Thymus (tissue), 11 donors: ENCODE measurements at regions not wholly inside any gene's neighbourhood (a gene's known extent, or its start where the extent isn't known, plus 50 kb on each side); places are given as distances from the start of the nearest gene placed in this dataset.
"Not testable (repeated sequence)": the region's sequence is repeated elsewhere in the genome, so short reads cannot be mapped to it uniquely, and the experiment has no call there.

Experiments
- DNase-seq, 9 donors: peaks; one replicate each; pipeline ENCODE4 v3.0.0-alpha.2; 2013; ENCODE audit warnings: low spot score in 9 of 9, low read depth in 6 of 9, missing footprints in 1 of 9
- H3K27ac ChIP-seq, 2 donors: one replicate each; pipeline ENCODE4 v1.5.1; 2013; ENCODE audit warnings: control low read depth in 1 of 2, low read depth in 1 of 2, low read length in 1 of 2, mild to moderate bottlenecking in 1 of 2, moderate library complexity in 1 of 2
- H3K27me3 ChIP-seq, 2 donors: one replicate each; pipeline ENCODE4 v1.5.1; 2013; ENCODE audit warnings: low read length in 1 of 2; ENCODE audit not compliant: control insufficient read depth in 2 of 2, insufficient read depth in 1 of 2
- H3K36me3 ChIP-seq, 2 donors: one replicate each; pipeline ENCODE4 v1.5.1; 2013; ENCODE audit warnings: low read length in 1 of 2, mild to moderate bottlenecking in 1 of 2, moderate library complexity in 1 of 2; ENCODE audit not compliant: control insufficient read depth in 2 of 2, insufficient read depth in 2 of 2
- H3K4me1 ChIP-seq, 2 donors: one replicate each; pipeline ENCODE4 v1.5.1; 2013; ENCODE audit warnings: low read length in 2 of 2; ENCODE audit not compliant: control insufficient read depth in 2 of 2, insufficient read depth in 2 of 2
- H3K4me3 ChIP-seq, 2 donors: one replicate each; pipeline ENCODE4 v1.5.1; 2013; ENCODE audit warnings: low read length in 2 of 2, control low read depth in 1 of 2, mild to moderate bottlenecking in 1 of 2
- H3K9me3 ChIP-seq, 2 donors: one replicate each; pipeline ENCODE4 v1.5.1; 2013; ENCODE audit warnings: low read length in 1 of 2, mild to moderate bottlenecking in 1 of 2; ENCODE audit not compliant: control insufficient read depth in 2 of 2, insufficient read depth in 1 of 2
- WGBS: extraction: QIAGEN DNeasy Blood & Tissue Kit; methylation state at CpG from one replicate; pipeline ENCODE4 v1.1.7; 2013; 5-methylcytosine and 5-hydroxymethylcytosine counted together
- donor health status: healthy.

GRCh38 chr2:176790468-176790867 lies 422.1 kb upstream of the HNRNPA3 start:
- H3K4me1 ChIP-seq, result no peaks in the 10 kb centered on the region
- WGBS, result 95% methylated on average over 3 of the region's 3 CpGs

DNA sequence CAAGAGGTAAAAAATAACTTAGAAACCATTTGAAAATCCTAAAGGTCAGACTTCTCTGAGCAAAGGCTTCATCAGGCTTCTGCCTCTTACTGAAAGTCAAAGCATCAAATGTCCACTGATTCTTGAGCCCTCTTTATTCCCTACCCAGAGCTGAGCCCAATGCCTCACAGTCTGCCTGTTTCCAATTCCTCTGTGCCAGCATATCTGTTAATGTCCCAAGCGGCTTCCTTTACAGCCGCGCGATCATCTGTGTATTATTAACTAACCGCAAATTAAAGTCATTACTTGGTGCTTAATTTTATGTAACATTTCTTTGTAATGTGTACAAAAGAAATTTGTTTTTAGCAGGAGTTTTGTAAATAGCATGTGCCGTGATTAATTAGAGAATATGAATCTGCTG lies 418.8 kb upstream of the HNRNPA3 start:
- H3K27me3 ChIP-seq, result no peaks in the 10 kb centered on the region
- no peaks in the 10 kb centered on the region for H3K4me1 ChIP-seq
- H3K4me3 ChIP-seq, result no peak overlapping the region
- no peak overlapping the region for H3K27ac ChIP-seq
- WGBS, result 81% methylated on average over 6 of the region's 6 CpGs
- no peaks in the 10 kb centered on the region for H3K9me3 ChIP-seq
- no peak for DNase-seq
- H3K36me3 ChIP-seq, result no peaks in the 10 kb centered on the region

More at GRCh38 chr2:176790468-176790867, 422.1 kb upstream of the HNRNPA3 start:
- no peaks in the 10 kb centered on the region for H3K36me3 ChIP-seq
- H3K4me3 ChIP-seq, result no peak overlapping the region
- no peak for DNase-seq
- no peaks in the 10 kb centered on the region for H3K9me3 ChIP-seq
- no peaks in the 10 kb centered on the region for H3K27me3 ChIP-seq
- H3K27ac ChIP-seq, result no peak overlapping the region

GRCh38 chr2:176794392-176794791 lies 418.2 kb upstream of the HNRNPA3 start:
- Histone ChIP-seq H3K9me3 (no peaks in the 10 kb centered on the region), H3K4me3 (no peak overlapping the region), H3K27me3 (no peaks in the 10 kb centered on the region), H3K27ac (no peak overlapping the region), H3K36me3 (no peaks in the 10 kb centered on the region), H3K4me1 (no peaks in the 10 kb centered on the region)
- DNase-seq, result no peak
- WGBS, result 94% methylated on average over 1 of the region's 1 CpG

DNA sequence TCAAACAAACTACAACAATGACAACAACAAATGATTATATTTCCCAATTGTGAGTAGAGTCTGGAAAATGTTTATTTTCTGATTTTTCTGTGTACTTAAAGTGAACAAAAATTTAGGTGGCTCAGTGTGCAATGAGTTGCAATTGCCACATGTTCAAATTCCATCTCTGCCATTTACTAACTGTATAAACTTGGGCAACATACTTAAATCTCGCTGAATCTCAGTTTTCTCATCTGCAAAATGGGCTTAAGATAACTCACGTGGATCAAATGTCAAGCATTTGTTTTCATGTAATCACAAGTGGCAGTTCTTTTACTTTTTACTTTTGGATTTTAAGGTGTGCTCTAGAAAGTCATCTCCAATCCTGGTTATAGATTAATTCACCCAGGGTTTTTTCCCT lies 416.8 kb upstream of the HNRNPA3 start:
- H3K27me3 ChIP-seq, result no peaks in the 10 kb centered on the region
- no peak for DNase-seq
- H3K9me3 ChIP-seq, result no peaks in the 10 kb centered on the region
- no peaks in the 10 kb centered on the region for H3K36me3 ChIP-seq
- 93% methylated on average over 2 of the region's 2 CpGs for WGBS
- no peaks in the 10 kb centered on the region for H3K4me1 ChIP-seq
- no peak overlapping the region for H3K27ac ChIP-seq
- no peak overlapping the region for H3K4me3 ChIP-seq

- not testable (repeated sequence) for H3K36me3 ChIP-seq, H3K27me3 ChIP-seq, H3K27ac ChIP-seq, H3K4me3 ChIP-seq, DNase-seq, H3K4me1 ChIP-seq, H3K9me3 ChIP-seq
- 97% methylated on average over 12 of the region's 13 CpGs for WGBS
Measured at GRCh38 chr2:176796677-176797076, 415.9 kb upstream of the HNRNPA3 start.

DNA sequence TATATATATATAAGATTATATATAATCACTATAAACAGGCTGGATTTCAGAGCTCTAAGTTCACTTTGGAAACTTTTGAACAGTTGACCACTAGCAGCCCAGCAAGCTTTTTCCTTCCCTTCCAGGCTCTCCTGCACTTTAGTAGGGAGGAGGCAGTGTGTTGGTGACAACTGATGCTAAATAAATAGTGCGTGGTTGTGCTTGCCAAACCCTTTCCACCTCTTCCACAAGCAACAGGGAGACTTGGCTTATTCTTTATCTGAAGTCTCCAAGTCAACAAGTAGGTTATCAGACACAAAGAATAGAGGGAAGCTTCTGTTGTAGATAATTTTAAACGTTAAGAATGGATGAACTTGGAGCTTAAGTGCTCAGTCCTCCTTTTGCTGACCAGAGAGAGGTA lies 408.2 kb upstream of the HNRNPA3 start:
- H3K27ac ChIP-seq, result no peak overlapping the region
- H3K9me3 ChIP-seq, result no peaks in the 10 kb centered on the region
- no peaks in the 10 kb centered on the region for H3K27me3 ChIP-seq
- 75% methylated on average over 2 of the region's 2 CpGs for WGBS
- H3K4me1 ChIP-seq, result no peaks in the 10 kb centered on the region
- no peaks in the 10 kb centered on the region for H3K36me3 ChIP-seq
- DNase-seq, result no peak
- no peak overlapping the region for H3K4me3 ChIP-seq

- Histone ChIP-seq H3K27me3 (no peaks in the 10 kb centered on the region), H3K4me1 (no peaks in the 10 kb centered on the region), H3K27ac (no peak overlapping the region), H3K4me3 (no peak overlapping the region), H3K36me3 (no peaks in the 10 kb centered on the region), H3K9me3 (no peaks in the 10 kb centered on the region)
- no peak for DNase-seq
Measured at GRCh38 chr2:176805345-176805744, 407.2 kb upstream of the HNRNPA3 start.

GRCh38 chr2:176812246-176812775 lies 400.3 kb upstream of the HNRNPA3 start:
- Histone ChIP-seq H3K27me3 (no peaks in the 10 kb centered on the region), H3K36me3 (no peaks in the 10 kb centered on the region), H3K4me3 (no peak overlapping the region), H3K4me1 (no peaks in the 10 kb centered on the region), H3K27ac (no peak overlapping the region), H3K9me3 (no peaks in the 10 kb centered on the region)
- DNase-seq, result no peak
- 76% methylated on average over 5 of the region's 5 CpGs for WGBS

DNA sequence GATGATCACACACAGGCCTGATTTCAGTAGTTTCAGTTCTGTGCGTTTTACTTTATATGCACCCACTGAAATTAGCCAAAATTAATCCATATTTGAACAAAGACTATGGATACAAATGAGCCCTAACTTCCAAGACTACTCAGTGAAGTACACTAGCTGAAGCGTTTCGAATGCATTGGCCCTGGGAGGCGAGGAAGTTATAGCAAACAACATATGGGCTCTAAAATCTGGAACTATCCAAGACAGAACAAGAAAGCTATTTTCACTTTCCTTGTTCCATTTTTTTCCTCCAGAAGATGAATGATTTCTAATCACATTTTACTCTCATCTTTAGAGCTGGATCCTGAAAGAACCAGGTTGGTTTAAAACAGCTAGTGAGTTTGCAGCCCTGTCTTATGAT lies 399.4 kb upstream of the HNRNPA3 start:
- Histone ChIP-seq H3K36me3 (no peaks in the 10 kb centered on the region), H3K4me1 (no peaks in the 10 kb centered on the region), H3K27ac (no peak overlapping the region), H3K9me3 (no peaks in the 10 kb centered on the region), H3K27me3 (no peaks in the 10 kb centered on the region), H3K4me3 (no peak overlapping the region)
- WGBS, result 98% methylated on average over 4 of the region's 4 CpGs
- DNase-seq, result no peak

- no peak overlapping the region for H3K27ac ChIP-seq
Measured at GRCh38 chr2:176813621-176814049, 399.0 kb upstream of the HNRNPA3 start.

More at GRCh38 chr2:176813621-176814049, 399.0 kb upstream of the HNRNPA3 start:
- H3K27me3 ChIP-seq, result no peaks in the 10 kb centered on the region
- WGBS, result 80% methylated on average over 2 of the region's 2 CpGs
- no peak overlapping the region for H3K4me3 ChIP-seq
- H3K9me3 ChIP-seq, result no peaks in the 10 kb centered on the region
- no peaks in the 10 kb centered on the region for H3K36me3 ChIP-seq
- no peak for DNase-seq
- no peaks in the 10 kb centered on the region for H3K4me1 ChIP-seq
